Uterus (tissue), 2 donors: ENCODE measurements at regions not wholly inside any gene's neighbourhood (a gene's known extent, or its start where the extent isn't known, plus 50 kb on each side); places are given as distances from the start of the nearest gene placed in this dataset.

Experiments used
- POLR2A ChIP-seq, 2 donors: fragments of 450-650 bp; IDR thresholded peaks; one replicate each; pipeline ENCODE4 v1.6.1; 2016; ENCODE audit warnings: antibody characterized with exemption in 2 of 2, mild to moderate bottlenecking in 1 of 2, moderate library complexity in 1 of 2
- TF ChIP-seq, protein P1 (sequence below), 4 experiments: fragments of 200-600 bp in 2 of 4; fragments of 450-650 bp in 2 of 4; sonication (generic) in 2 of 4; IDR thresholded peaks; one replicate each; pipeline ENCODE4 v1.5.1; 2016 to 2019; ENCODE audit warnings: antibody characterized with exemption in 4 of 4, mild to moderate bottlenecking in 2 of 4, moderate library complexity in 1 of 4

- TF ChIP-seq, protein P1, sequence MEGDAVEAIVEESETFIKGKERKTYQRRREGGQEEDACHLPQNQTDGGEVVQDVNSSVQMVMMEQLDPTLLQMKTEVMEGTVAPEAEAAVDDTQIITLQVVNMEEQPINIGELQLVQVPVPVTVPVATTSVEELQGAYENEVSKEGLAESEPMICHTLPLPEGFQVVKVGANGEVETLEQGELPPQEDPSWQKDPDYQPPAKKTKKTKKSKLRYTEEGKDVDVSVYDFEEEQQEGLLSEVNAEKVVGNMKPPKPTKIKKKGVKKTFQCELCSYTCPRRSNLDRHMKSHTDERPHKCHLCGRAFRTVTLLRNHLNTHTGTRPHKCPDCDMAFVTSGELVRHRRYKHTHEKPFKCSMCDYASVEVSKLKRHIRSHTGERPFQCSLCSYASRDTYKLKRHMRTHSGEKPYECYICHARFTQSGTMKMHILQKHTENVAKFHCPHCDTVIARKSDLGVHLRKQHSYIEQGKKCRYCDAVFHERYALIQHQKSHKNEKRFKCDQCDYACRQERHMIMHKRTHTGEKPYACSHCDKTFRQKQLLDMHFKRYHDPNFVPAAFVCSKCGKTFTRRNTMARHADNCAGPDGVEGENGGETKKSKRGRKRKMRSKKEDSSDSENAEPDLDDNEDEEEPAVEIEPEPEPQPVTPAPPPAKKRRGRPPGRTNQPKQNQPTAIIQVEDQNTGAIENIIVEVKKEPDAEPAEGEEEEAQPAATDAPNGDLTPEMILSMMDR (IDR thresholded peaks at IDR 0.05): no peak
- no peak for TF ChIP-seq POLR2A (IDR thresholded peaks at IDR 0.05)
Observed at GRCh38 chr10:110432814-110433565, 64.7 kb upstream of the DUSP5 start.
